Fibroblast of skin of scalp (primary cell): ENCODE measurements at regions not wholly inside any gene's neighbourhood (a gene's known extent, or its start where the extent isn't known, plus 50 kb on each side); places are given as distances from the start of the nearest gene placed in this dataset.
"Not testable (repeated sequence)": the region's sequence is repeated elsewhere in the genome, so short reads cannot be mapped to it uniquely, and the experiment has no call there.

Experiments used
- DNase-seq: peaks from one replicate; pipeline ENCODE4 v3.0.0-alpha.2; 2013

DNA sequence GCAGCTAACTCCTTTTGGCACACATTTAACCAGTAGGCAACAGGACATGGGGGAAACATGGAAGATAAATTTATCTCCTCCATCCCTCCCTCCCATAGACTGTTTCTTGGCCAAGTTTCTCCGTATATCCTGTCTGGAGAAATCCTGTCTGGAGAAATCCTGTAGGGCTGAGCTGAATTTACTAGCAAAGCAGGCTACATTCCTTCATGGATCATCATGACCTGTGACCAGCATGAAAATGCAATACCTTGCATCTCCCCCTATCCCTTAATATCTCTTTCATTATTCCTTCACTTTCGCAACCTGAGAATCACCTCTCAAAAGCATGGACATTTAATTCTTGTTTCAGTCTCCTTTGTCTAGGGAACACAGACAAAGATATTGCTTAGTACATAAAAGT, 379.1 kb downstream of the PSAT1 start:
- DNase-seq = peak; percentile 60

GRCh38 chr9:78676623-78677022, 379.7 kb downstream of the PSAT1 start:
- peak; percentile 79 for DNase-seq

- peak; percentile 29 for DNase-seq
Observed at GRCh38 chr9:78677326-78677725, 380.4 kb downstream of the PSAT1 start.

- no peak for DNase-seq
Observed at GRCh38 chr9:78678877-78679276, 382.0 kb downstream of the PSAT1 start.

DNA sequence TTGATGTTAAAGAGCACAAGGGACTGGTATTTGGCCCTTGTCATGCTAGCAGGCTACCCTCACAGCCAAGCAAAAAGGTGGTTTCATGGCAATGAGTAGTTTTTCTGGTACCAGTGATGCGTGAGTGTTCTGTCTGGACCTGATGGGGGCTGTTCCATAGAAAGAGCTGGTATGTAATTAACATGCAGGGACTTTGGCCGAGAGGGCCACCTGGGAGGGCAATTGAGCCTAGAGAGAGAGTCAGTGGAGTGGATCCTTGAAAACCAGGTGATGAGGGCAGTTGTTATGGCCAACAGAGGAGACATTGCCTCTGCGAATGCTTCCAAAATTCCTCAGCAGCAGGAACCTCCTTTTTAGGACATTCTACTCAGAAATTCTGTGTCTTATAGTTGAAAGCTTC, 383.3 kb downstream of the PSAT1 start:
- DNase-seq = no peak

- no peak for DNase-seq
Observed at GRCh38 chr9:78682216-78682615, 385.3 kb downstream of the PSAT1 start.

GRCh38 chr9:78685471-78685870, 388.5 kb downstream of the PSAT1 start:
- no peak for DNase-seq

GRCh38 chr9:78688796-78689195, 391.9 kb downstream of the PSAT1 start:
- DNase-seq = no peak

GRCh38 chr9:78691542-78691941, 394.6 kb downstream of the PSAT1 start:
- DNase-seq = peak; percentile 61

GRCh38 chr9:78692871-78693270, 395.9 kb downstream of the PSAT1 start:
- peak; percentile 87 for DNase-seq

DNA sequence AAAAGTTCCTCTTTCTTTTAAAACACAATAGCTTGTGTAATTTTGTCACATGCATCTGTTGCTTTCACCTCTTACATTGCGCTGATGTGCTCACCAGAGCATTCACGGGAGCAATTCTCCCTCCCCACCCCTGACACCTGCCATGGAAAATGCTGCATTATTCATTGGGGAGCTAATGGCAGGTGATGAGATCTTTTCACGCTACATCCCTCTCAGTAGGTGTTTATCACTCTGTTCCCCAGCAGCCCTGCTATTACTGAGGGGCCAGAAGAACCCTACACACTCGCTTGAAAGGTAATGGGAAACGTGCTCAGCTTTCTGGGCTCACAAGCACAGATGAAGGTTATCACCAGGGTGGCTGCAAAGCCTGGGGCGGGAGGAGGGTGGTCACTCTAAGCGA, 398.0 kb downstream of the PSAT1 start:
- DNase-seq = no peak

- DNase-seq = no peak
Observed at GRCh38 chr9:78695519-78695918, 398.6 kb downstream of the PSAT1 start.

- DNase-seq = peak; percentile 38
Observed at GRCh38 chr9:78697618-78698017, 400.7 kb downstream of the PSAT1 start.

DNA sequence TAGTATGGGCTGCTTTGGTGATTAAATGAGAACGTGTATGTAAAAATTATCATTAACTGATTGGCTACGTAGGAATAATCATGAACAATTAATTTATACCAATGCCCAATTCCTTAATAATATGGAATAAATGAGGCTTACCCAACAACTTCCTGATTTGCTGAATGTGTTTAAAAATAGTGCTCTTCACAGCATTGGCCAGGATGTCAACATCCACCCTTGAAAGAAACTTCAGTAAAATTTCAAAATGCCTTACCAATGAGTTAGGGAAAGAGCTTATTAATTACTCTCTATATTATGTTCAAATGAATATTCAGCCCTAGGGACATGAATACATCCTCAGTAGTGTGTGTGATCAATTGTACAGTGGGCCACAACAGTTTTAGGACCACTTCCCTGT, 401.4 kb downstream of the PSAT1 start:
- DNase-seq = no peak

DNA sequence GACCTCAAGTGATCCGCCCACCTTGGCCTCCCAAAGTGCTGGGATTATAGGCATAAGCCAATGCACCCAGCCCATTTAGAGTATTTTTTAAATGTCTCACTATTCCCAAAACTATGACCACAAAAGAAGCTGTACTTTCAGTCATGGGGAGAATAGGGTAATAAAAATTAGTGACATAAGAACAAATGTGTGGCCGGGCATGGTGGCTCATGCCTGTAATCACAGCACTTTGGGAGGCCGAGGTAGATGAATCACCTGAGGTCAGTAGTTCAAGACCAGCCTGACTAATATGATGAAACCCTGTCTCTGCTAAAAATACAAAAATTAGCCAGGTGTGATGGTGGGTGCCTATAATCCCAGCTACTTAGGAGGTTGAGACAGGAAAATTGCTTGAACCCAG, 402.3 kb downstream of the PSAT1 start:
- DNase-seq = not testable (repeated sequence)

DNA sequence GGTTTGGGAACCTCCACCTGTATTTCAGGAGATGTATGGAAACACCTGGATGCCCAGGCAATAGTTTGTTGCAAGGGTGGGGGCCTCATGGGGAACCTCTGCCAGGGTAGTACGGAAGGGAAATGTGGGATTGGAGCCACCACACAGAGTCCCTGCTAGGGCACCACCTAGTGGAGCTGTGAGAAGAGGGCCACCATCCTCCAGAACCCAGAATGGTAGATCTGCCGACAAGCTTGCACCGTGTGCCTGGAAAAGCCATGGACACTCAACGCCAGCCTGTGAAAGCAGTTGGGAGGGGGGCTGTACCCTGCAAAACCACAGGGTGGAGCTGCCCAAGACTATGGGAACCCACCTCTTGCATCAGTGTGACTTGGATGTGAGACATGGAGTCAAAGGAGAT, 407.2 kb downstream of the PSAT1 start:
- DNase-seq = not testable (repeated sequence)

DNA sequence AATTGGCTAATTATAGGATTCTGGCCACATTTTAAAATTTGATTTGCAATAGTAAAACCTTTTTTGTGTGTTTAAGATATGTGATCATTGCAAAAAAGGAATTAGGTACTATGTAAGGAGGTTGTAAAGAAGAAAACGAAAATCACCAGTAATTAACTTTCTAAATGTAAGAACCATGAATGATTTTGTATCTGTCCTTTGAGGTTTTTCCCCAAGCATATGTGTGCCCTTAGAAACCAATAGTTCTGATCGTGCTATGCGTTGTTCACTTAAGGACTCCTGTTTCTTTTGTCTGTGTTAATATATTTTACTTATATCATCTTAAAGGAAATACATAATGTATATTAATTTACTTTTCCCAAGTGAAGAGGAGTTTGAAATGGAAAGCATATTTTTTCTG, 410.2 kb downstream of the PSAT1 start:
- no peak for DNase-seq

DNA sequence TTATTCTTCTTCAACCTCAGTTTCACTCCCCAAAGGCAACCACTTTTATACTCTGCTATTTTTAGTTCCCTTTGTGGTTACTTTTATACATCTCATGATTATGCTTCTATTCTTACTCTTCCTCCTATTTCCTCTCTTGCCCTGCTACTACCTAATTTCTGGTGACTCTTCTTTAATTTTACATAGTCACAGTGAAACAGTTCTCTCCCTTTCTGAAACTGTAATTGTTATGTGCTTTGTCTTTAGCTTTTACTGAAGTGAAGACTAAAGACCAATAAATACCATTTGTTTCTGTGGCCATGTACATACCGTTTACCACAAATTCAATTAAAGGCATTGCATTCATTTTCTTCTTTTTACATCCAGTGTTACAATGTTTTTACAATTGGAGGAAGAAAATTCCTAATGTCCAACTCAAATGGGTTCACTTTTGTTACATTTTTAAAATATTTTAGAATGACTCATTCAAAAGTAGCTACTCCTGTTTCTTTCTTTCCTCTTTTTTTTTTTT, 410.6 kb downstream of the PSAT1 start:
- peak; percentile 92 for DNase-seq

DNA sequence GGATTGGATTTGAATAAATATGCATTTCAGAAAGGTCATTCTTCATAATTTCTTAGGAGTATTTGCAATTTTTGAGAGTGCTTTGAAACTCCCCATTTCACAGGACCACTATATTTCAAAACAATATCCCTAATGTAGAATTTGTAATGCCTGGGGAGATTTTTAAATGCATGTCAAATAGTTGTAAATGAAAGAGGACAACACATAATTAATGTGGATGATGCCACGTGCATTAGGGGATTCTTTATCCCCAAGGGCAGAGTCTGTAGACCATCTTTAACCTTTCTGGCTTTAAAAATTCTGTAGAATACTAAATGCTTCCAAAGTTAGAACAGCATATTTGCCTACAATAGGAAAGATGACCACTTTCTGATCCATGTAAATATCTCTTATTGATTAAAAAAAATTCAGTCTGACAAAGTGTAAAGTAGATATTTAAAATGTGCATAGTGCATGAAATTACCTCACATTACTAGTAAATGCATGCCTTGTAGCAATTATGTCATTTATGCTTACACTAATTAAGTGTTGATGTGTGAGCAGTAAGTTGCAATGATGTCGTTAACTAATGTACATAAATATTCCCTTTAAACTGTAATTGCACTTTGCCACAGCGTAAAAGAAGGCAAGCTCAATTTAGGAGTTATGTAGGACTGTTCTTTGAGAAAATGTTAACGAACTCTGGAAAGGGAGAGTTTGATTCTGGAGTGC, 416.1 kb downstream of the PSAT1 start:
- no peak for DNase-seq

- DNase-seq = peak; percentile 86
Observed at GRCh38 chr9:78713614-78714405, 416.9 kb downstream of the PSAT1 start.

GRCh38 chr9:78714576-78714975, 417.7 kb downstream of the PSAT1 start:
- DNase-seq = peak; percentile 87

DNA sequence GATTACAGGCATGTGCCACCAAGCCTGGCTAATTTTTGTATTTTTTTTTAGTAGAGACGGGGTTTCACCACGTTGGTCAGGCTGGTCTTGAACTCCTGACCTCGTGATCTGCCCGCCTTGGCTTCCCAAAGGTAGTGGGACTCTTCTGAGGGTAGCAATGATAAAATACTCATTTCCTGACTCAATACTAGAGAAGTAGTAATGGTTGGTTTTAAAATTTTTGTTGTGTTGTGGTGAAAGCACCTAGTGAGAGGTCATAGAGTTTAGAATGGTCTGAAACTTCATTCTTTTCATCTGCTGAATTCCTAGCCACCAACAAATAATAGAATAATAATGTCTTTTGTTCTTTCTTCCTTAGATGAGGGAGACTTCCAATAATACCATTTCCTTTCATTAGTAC, 422.1 kb downstream of the PSAT1 start:
- not testable (repeated sequence) for DNase-seq

GRCh38 chr9:78724896-78725295, 428.0 kb downstream of the PSAT1 start:
- no peak for DNase-seq

- no peak for DNase-seq
Observed at GRCh38 chr9:78725503-78725902, 428.6 kb downstream of the PSAT1 start.
